Liver (tissue), 8 donors: ENCODE measurements at regions not wholly inside any gene's neighbourhood (a gene's known extent, or its start where the extent isn't known, plus 50 kb on each side); places are given as distances from the start of the nearest gene placed in this dataset.

Experiments used
- DNase-seq: peaks from one replicate; pipeline ENCODE4 v3.0.0-alpha.2; 2017; ENCODE audit warnings: low spot score
- H3K27ac ChIP-seq, 2 donors: one replicate each; pipeline ENCODE4 v1.7.0; 2013; ENCODE audit warnings: inconsistent platforms in 2 of 2, low read length in 2 of 2, control low read depth in 1 of 2, low read depth in 1 of 2, mild to moderate bottlenecking in 1 of 2
- H3K27me3 ChIP-seq, 4 donors: one replicate each; pipeline versions ENCODE4 v1.6.1 to v1.7.0; 2013; ENCODE audit warnings: low read length in 3 of 4, inconsistent platforms in 1 of 4, mild to moderate bottlenecking in 1 of 4, moderate library complexity in 1 of 4; ENCODE audit not compliant: control insufficient read depth in 4 of 4, insufficient read depth in 4 of 4
- H3K36me3 ChIP-seq, 4 donors: one replicate each; pipeline versions ENCODE4 v1.6.1 to v1.7.0; 2013; ENCODE audit warnings: low read length in 3 of 4, mild to moderate bottlenecking in 3 of 4, low read depth in 1 of 4, moderate library complexity in 1 of 4; ENCODE audit not compliant: control insufficient read depth in 4 of 4, insufficient read depth in 3 of 4
- H3K4me1 ChIP-seq, 4 donors: one replicate each; pipeline versions ENCODE4 v1.6.1 to v1.7.0; 2013; ENCODE audit warnings: low read length in 3 of 4, mild to moderate bottlenecking in 3 of 4, moderate library complexity in 1 of 4; ENCODE audit not compliant: control insufficient read depth in 4 of 4, insufficient read depth in 4 of 4
- H3K4me3 ChIP-seq, 3 donors: one replicate each; pipeline versions ENCODE4 v1.6.1 to v1.7.0; 2013; ENCODE audit warnings: low read length in 3 of 3, control low read depth in 1 of 3, low read depth in 1 of 3, mild to moderate bottlenecking in 1 of 3
- H3K9ac ChIP-seq, 2 donors: one replicate each; pipeline ENCODE4 v1.7.0; 2013; ENCODE audit warnings: low read length in 2 of 2, mild to moderate bottlenecking in 2 of 2, moderate library complexity in 2 of 2, control low read depth in 1 of 2, low read depth in 1 of 2
- H3K9me3 ChIP-seq, 4 donors: one replicate each; pipeline versions ENCODE4 v1.6.1 to v1.7.0; 2013; ENCODE audit warnings: low read length in 3 of 4; ENCODE audit not compliant: control insufficient read depth in 4 of 4
- ATF3 ChIP-seq: IDR thresholded peaks from 2 replicates; pipeline ENCODE4 v1.6.1; 2016; ENCODE audit warnings: antibody characterized with exemption
- CTCF ChIP-seq: fragments of 150-350 bp; IDR thresholded peaks from 2 replicates; pipeline ENCODE4 v1.5.1; 2017; ENCODE audit warnings: improper control_type of control experiment, low read depth, low read length; ENCODE audit not compliant: missing input control
- EGR1 ChIP-seq, 2 donors: IDR thresholded peaks; 2 replicates each; pipeline ENCODE4 v1.6.1; 2016 to 2018; ENCODE audit warnings: antibody characterized with exemption in 2 of 2, low read depth in 2 of 2
- FOXA1 ChIP-seq: IDR thresholded peaks from 2 replicates; pipeline ENCODE4 v1.6.1; 2016; ENCODE audit warnings: antibody characterized with exemption
- FOXA2 ChIP-seq: IDR thresholded peaks from 2 replicates; pipeline ENCODE4 v1.6.1; 2016; ENCODE audit warnings: antibody characterized with exemption
- GABPA ChIP-seq, 2 donors: IDR thresholded peaks in 1 of 2; conservative IDR thresholded peaks in 1 of 2; 2 replicates each; pipeline ENCODE4 v1.6.1; 2016; ENCODE audit warnings: antibody characterized with exemption in 2 of 2, mild to moderate bottlenecking in 1 of 2, moderate library complexity in 1 of 2
- HNF4A ChIP-seq, 2 donors: conservative IDR thresholded peaks; 2 replicates each; pipeline ENCODE4 v1.6.1; 2016; ENCODE audit warnings: antibody characterized with exemption in 2 of 2, mild to moderate bottlenecking in 2 of 2
- HNF4G ChIP-seq: IDR thresholded peaks from 2 replicates; pipeline ENCODE4 v1.6.1; 2016; ENCODE audit warnings: antibody characterized with exemption
- JUND ChIP-seq, 2 donors: IDR thresholded peaks; 2 replicates each; pipeline ENCODE4 v1.6.1; 2016; ENCODE audit warnings: antibody characterized with exemption in 2 of 2
- MAX ChIP-seq: IDR thresholded peaks from 2 replicates; pipeline ENCODE4 v1.6.1; 2016; ENCODE audit warnings: antibody characterized with exemption
- NR2F2 ChIP-seq: IDR thresholded peaks from 2 replicates; pipeline ENCODE4 v1.6.1; 2016; ENCODE audit warnings: antibody characterized with exemption
- RAD21 ChIP-seq, 2 donors: IDR thresholded peaks; 2 replicates each; pipeline ENCODE4 v1.6.1; 2016; ENCODE audit warnings: antibody characterized with exemption in 2 of 2, mild to moderate bottlenecking in 2 of 2
- REST ChIP-seq: IDR thresholded peaks from 2 replicates; pipeline ENCODE4 v1.6.1; 2016; ENCODE audit warnings: antibody characterized with exemption, mild to moderate bottlenecking
- RXRA ChIP-seq, 2 donors: IDR thresholded peaks; 2 replicates each; pipeline ENCODE4 v1.6.1; 2017 to 2018; ENCODE audit warnings: antibody characterized with exemption in 2 of 2, mild to moderate bottlenecking in 1 of 2
- SP1 ChIP-seq: IDR thresholded peaks from 2 replicates; pipeline ENCODE4 v1.6.1; 2018; ENCODE audit warnings: antibody characterized with exemption, mild to moderate bottlenecking
- TAF1 ChIP-seq: conservative IDR thresholded peaks from 2 replicates; pipeline ENCODE4 v1.6.1; 2016; ENCODE audit warnings: antibody characterized with exemption, mild to moderate bottlenecking
- YY1 ChIP-seq: IDR thresholded peaks from 2 replicates; pipeline ENCODE4 v1.6.1; 2016; ENCODE audit warnings: antibody characterized with exemption, mild to moderate bottlenecking
- ZBTB33 ChIP-seq: IDR thresholded peaks from 2 replicates; pipeline ENCODE4 v1.6.1; 2016; ENCODE audit warnings: antibody characterized with exemption
- WGBS: extraction: QIAGEN DNeasy Blood & Tissue Kit; methylation state at CpG from one replicate; pipeline ENCODE4 v1.1.7; 2013; 5-methylcytosine and 5-hydroxymethylcytosine counted together
- donor health status: healthy.
- donor health status: healthy.
- donor health status: healthy.
- donor health status: healthy.
- donor health status: healthy.

- no peak for DNase-seq
- no peak overlapping the region for H3K9ac ChIP-seq
- no peak for TF ChIP-seq RAD21 (IDR thresholded peaks at IDR 0.05)
- TF ChIP-seq JUND (IDR thresholded peaks at IDR 0.05): no peak
- no peak for TF ChIP-seq REST
- TF ChIP-seq CTCF: no peak
- TF ChIP-seq HNF4G: no peak
- no peak for TF ChIP-seq FOXA1
- TF ChIP-seq RXRA (IDR thresholded peaks at IDR 0.05): no peak
- no peak for TF ChIP-seq HNF4A (conservative IDR thresholded peaks at IDR 0.05)
- no peak for TF ChIP-seq ZBTB33
- TF ChIP-seq SP1: no peak
- TF ChIP-seq NR2F2: no peak
- TF ChIP-seq MAX: no peak
- TF ChIP-seq ATF3: no peak
- no peak for TF ChIP-seq GABPA (IDR thresholded peaks at IDR 0.05 in 1 of 2, conservative IDR thresholded peaks at IDR 0.05 in 1 of 2)
- no peak for TF ChIP-seq FOXA2
- no peak for TF ChIP-seq YY1
- TF ChIP-seq TAF1: no peak
- TF ChIP-seq EGR1 (IDR thresholded peaks at IDR 0.05; ENCODE audit: low read depth in 2 of 2): no peak
- no peaks in the 10 kb centered on the region for H3K4me1 ChIP-seq
- no peaks in the 10 kb centered on the region for H3K36me3 ChIP-seq
- H3K27me3 ChIP-seq: no peaks in the 10 kb centered on the region
- 55% methylated on average over 1 of the region's 1 CpG for WGBS
- no peaks in the 10 kb centered on the region for H3K9me3 ChIP-seq
- H3K4me3 ChIP-seq: no peak overlapping the region
- H3K27ac ChIP-seq: no peak overlapping the region
Measured at GRCh38 chr9:28318515-28318914, 745.2 kb upstream of the C9orf72 start.

GRCh38 chr9:28319981-28320380 is 746.7 kb upstream of the C9orf72 start:
- TF ChIP-seq CTCF (no peak), RAD21 (IDR thresholded peaks at IDR 0.05) (no peak), RXRA (IDR thresholded peaks at IDR 0.05) (no peak), ZBTB33 (no peak)
- no peak for DNase-seq
- 29% methylated on average over 2 of the region's 2 CpGs for WGBS
- Histone ChIP-seq H3K9ac (no peak overlapping the region), H3K36me3 (no peaks in the 10 kb centered on the region), H3K9me3 (no peaks in the 10 kb centered on the region), H3K27ac (no peak overlapping the region), H3K4me1 (no peaks in the 10 kb centered on the region), H3K4me3 (no peak overlapping the region), H3K27me3 (no peaks in the 10 kb centered on the region)
